Vagina (tissue), 2 donors: ENCODE measurements at regions not wholly inside any gene's neighbourhood (a gene's known extent, or its start where the extent isn't known, plus 50 kb on each side); places are given as distances from the start of the nearest gene placed in this dataset.

Source experiments
- DNase-seq, 2 donors: peaks; one replicate each; pipeline ENCODE4 v3.0.0-alpha.2; 2017; ENCODE audit errors: extremely low spot score in 2 of 2
- H3K27ac ChIP-seq: fragments of 200-600 bp; sonication (generic); one replicate; pipeline ENCODE4 v1.5.1; 2019
- H3K27me3 ChIP-seq: fragments of 200-600 bp; sonication (generic); one replicate; pipeline ENCODE4 v1.5.1; 2019
- H3K36me3 ChIP-seq, 2 donors: fragments of 200-600 bp; sonication (generic); one replicate each; pipeline ENCODE4 v1.5.1; 2017 to 2019
- H3K4me1 ChIP-seq: fragments of 200-600 bp; sonication (generic); one replicate; pipeline ENCODE4 v1.5.1; 2019
- H3K4me3 ChIP-seq, 2 donors: fragments of 200-600 bp; sonication (generic); 1 replicate in 1 of 2; 2 replicates in 1 of 2; pipeline ENCODE4 v1.5.1; 2016 to 2019
- H3K9me3 ChIP-seq: fragments of 200-600 bp; sonication (generic); one replicate; pipeline ENCODE4 v1.5.1; 2019
- POLR2A ChIP-seq, 2 donors: fragments of 450-650 bp; IDR thresholded peaks; one replicate each; pipeline ENCODE4 v1.6.1; 2017; ENCODE audit warnings: antibody characterized with exemption in 2 of 2, mild to moderate bottlenecking in 2 of 2, moderate library complexity in 2 of 2
- POLR2AphosphoS5 ChIP-seq, 2 donors: sonication (generic); formaldehyde crosslinking; IDR thresholded peaks; one replicate each; pipeline ENCODE4 v1.9.0; 2017; ENCODE audit warnings: antibody characterized with exemption in 2 of 2, mild to moderate bottlenecking in 2 of 2, low read depth in 1 of 2; ENCODE audit not compliant: insufficient read depth in 1 of 2
- intact Hi-C: fragments of 100-400 bp; cut with DNase I; formaldehyde crosslinking; loops from one replicate; pipeline ENCODE4 v1.15.1; 2023
- TF ChIP-seq, protein P1 (sequence below), 3 experiments: fragments of 450-650 bp in 2 of 3; fragments of 200-600 bp in 1 of 3; sonication (generic) in 1 of 3; IDR thresholded peaks; one replicate each; pipeline ENCODE4 v1.5.1; 2017 to 2019; ENCODE audit warnings: antibody characterized with exemption in 3 of 3, mild to moderate bottlenecking in 2 of 3, moderate library complexity in 2 of 3

GRCh38 chr6:112833581-112834131 lies 486.5 kb downstream of the RFPL4B start:
- H3K9me3 ChIP-seq = no peaks in the 10 kb centered on the region
- DNase-seq = no peak
- H3K4me3 ChIP-seq = no peak overlapping the region
- no peaks in the 10 kb centered on the region for H3K36me3 ChIP-seq
- no peaks in the 10 kb centered on the region for H3K4me1 ChIP-seq
- no peak overlapping the region for H3K27ac ChIP-seq
- H3K27me3 ChIP-seq = no peaks in the 10 kb centered on the region
- intact Hi-C loops = no loop called here
- no peak for TF ChIP-seq POLR2A (IDR thresholded peaks at IDR 0.05)
- no peak for TF ChIP-seq POLR2AphosphoS5 (IDR thresholded peaks at IDR 0.05; ENCODE audit: insufficient read depth in 1 of 2, low read depth in 1 of 2)
- TF ChIP-seq, protein P1, sequence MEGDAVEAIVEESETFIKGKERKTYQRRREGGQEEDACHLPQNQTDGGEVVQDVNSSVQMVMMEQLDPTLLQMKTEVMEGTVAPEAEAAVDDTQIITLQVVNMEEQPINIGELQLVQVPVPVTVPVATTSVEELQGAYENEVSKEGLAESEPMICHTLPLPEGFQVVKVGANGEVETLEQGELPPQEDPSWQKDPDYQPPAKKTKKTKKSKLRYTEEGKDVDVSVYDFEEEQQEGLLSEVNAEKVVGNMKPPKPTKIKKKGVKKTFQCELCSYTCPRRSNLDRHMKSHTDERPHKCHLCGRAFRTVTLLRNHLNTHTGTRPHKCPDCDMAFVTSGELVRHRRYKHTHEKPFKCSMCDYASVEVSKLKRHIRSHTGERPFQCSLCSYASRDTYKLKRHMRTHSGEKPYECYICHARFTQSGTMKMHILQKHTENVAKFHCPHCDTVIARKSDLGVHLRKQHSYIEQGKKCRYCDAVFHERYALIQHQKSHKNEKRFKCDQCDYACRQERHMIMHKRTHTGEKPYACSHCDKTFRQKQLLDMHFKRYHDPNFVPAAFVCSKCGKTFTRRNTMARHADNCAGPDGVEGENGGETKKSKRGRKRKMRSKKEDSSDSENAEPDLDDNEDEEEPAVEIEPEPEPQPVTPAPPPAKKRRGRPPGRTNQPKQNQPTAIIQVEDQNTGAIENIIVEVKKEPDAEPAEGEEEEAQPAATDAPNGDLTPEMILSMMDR (IDR thresholded peaks at IDR 0.05) = no peak

GRCh38 chr6:112835078-112835477 lies 487.9 kb downstream of the RFPL4B start:
- no peaks in the 10 kb centered on the region for H3K27me3 ChIP-seq
- DNase-seq = no peak
- no peaks in the 10 kb centered on the region for H3K4me1 ChIP-seq
- TF ChIP-seq POLR2A (IDR thresholded peaks at IDR 0.05) (no peak), POLR2AphosphoS5 (IDR thresholded peaks at IDR 0.05; ENCODE audit: insufficient read depth in 1 of 2, low read depth in 1 of 2) (no peak)
- TF ChIP-seq, protein P1 (IDR thresholded peaks at IDR 0.05) = no peak
- H3K4me3 ChIP-seq = no peak overlapping the region
- no peak overlapping the region for H3K27ac ChIP-seq
- H3K9me3 ChIP-seq = no peaks in the 10 kb centered on the region
- intact Hi-C loops = no loop called here
- H3K36me3 ChIP-seq = no peaks in the 10 kb centered on the region

DNA sequence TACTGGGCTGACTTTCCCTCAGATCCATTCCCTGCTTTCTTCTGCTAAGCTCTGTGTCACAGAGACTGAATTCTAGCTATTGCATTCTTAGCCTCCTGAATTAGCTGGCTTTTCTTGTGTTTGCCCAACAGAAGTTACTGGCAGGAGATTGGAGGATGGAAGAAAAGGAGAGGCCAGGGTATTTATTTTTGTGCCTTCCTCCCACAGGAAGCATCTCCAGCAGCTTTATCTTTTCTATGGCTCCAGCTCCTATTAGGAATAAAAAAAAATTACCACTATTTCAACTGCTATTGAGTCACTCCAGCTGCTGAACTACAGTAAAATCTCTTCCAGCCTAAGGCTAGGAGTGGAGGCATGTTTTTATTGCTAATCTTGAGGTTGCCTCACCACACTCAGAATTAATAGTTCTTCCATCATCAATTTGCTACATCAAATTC lies 492.4 kb downstream of the RFPL4B start:
- H3K4me3 ChIP-seq = no peak overlapping the region
- no peaks in the 10 kb centered on the region for H3K4me1 ChIP-seq
- no peaks in the 10 kb centered on the region for H3K27me3 ChIP-seq
- H3K36me3 ChIP-seq = no peaks in the 10 kb centered on the region
- no peak for DNase-seq
- no peak overlapping the region for H3K27ac ChIP-seq
- TF ChIP-seq POLR2A (IDR thresholded peaks at IDR 0.05) (no peak), POLR2AphosphoS5 (IDR thresholded peaks at IDR 0.05; ENCODE audit: insufficient read depth in 1 of 2, low read depth in 1 of 2) (no peak)
- TF ChIP-seq, protein P1 (IDR thresholded peaks at IDR 0.05) = no peak
- H3K9me3 ChIP-seq = no peaks in the 10 kb centered on the region
- intact Hi-C loops = no loop called here

DNA sequence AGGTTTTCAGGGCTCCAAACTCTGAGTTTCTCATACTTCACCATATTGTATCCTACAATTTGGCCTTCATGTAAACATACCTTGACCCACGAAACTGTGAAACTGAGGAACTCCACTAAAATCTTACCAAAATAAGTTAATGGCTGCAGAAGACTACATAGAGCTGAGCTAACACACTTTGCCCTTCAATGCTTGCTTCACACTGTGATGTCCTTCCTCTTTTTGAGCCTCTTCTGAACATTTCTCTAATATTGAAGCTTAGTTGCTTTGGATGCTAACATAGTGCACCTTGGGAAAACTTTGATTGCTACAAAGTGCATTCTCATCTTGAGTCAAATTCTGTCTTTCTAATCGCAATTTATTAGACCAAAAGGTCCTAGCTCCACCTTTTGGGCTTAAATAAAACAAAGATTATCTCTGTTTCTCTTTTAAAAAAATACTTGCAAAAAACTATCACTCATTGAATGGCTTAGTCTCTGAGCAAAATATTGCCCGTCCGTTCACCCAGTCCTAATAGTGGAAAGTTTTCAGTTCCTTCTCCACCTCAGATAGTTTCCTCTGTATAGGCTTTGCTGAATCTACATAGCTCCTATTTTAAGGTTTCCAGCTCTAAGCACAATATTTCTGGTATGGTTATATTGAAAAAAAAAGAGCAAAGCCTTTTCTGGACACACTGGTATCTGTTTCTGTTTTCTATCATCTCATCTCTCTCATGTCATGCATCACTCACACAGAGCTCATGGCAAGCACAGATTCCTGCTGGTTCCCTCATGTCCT lies 494.6 kb downstream of the RFPL4B start:
- Histone ChIP-seq H3K27me3 (no peaks in the 10 kb centered on the region), H3K4me1 (no peaks in the 10 kb centered on the region), H3K27ac (no peak overlapping the region), H3K36me3 (no peaks in the 10 kb centered on the region), H3K4me3 (no peak overlapping the region), H3K9me3 (no peaks in the 10 kb centered on the region)
- DNase-seq = no peak
- TF ChIP-seq, protein P1 (IDR thresholded peaks at IDR 0.05) = no peak
- TF ChIP-seq POLR2AphosphoS5 (IDR thresholded peaks at IDR 0.05; ENCODE audit: insufficient read depth in 1 of 2, low read depth in 1 of 2) (no peak), POLR2A (IDR thresholded peaks at IDR 0.05) (no peak)
- intact Hi-C loops = no loop called here

GRCh38 chr6:112842330-112842685 lies 495.2 kb downstream of the RFPL4B start:
- DNase-seq = no peak
- Histone ChIP-seq H3K27ac (no peak overlapping the region), H3K27me3 (no peaks in the 10 kb centered on the region), H3K4me3 (no peak overlapping the region), H3K4me1 (no peaks in the 10 kb centered on the region), H3K9me3 (no peaks in the 10 kb centered on the region), H3K36me3 (no peaks in the 10 kb centered on the region)
- intact Hi-C loops = no loop called here
- TF ChIP-seq POLR2A (IDR thresholded peaks at IDR 0.05) = no peak
- TF ChIP-seq POLR2AphosphoS5 (IDR thresholded peaks at IDR 0.05; ENCODE audit: insufficient read depth in 1 of 2, low read depth in 1 of 2) = no peak
- TF ChIP-seq, protein P1 (IDR thresholded peaks at IDR 0.05) = no peak
